ENCODE measurements at regions not wholly inside any gene's neighbourhood (a gene's known extent, or its start where the extent isn't known, plus 50 kb on each side); places are given as distances from the start of the nearest gene placed in this dataset.

- Histone ChIP-seq H2AFZ (ENCODE audit: control insufficient read depth, low read depth, low read length) (no peak overlapping the region), H4K20me1 (ENCODE audit: control insufficient read depth, insufficient read depth) (no peaks in the 10 kb centered on the region), H3K9me3 (replicated peaks; ENCODE audit: control insufficient read depth, insufficient read depth, low read length) (no peaks in the 10 kb centered on the region), H3K4me2 (ENCODE audit: control insufficient read depth, insufficient read depth) (no peak overlapping the region), H3K27ac (ENCODE audit: control insufficient read depth, insufficient read depth) (no peak overlapping the region), H3K4me1 (ENCODE audit: control insufficient read depth, insufficient read depth, low read length) (no peaks in the 10 kb centered on the region), H3K9ac (ENCODE audit: control insufficient read depth, insufficient read depth, low read length) (no peak overlapping the region), H3K27me3 (replicated peaks in 1 of 2; ENCODE audit: control insufficient read depth in 2 of 2, insufficient read depth in 2 of 2, low read length in 1 of 2) (peaks cover 0 to 3% of the 10 kb centered on the region in 2 experiments; a peak in 1 of 4 replicates), H3K4me3 (no peak overlapping the region), H3K36me3 (ENCODE audit: control insufficient read depth in 2 of 2, insufficient read depth in 2 of 2, low read length in 1 of 2) (no peaks in the 10 kb centered on the region), H3K79me2 (ENCODE audit: control insufficient read depth, insufficient read depth, low read length) (no peaks in the 10 kb centered on the region)
- SMC1A ChIA-PET (ENCODE audit: uncharacterized antibody, unreplicated experiment), result no interaction called here
- TF ChIP-seq RELB (IDR thresholded peaks at IDR 0.05; ENCODE audit: low read depth), result no peak
- TF ChIP-seq CHD4 (IDR thresholded peaks at IDR 0.05), result no peak
- TF ChIP-seq YBX1 (IDR thresholded peaks at IDR 0.05), result no peak
- TF ChIP-seq MLLT1 (IDR thresholded peaks at IDR 0.05), result no peak
- TF ChIP-seq NR2F1 (conservative IDR thresholded peaks at IDR 0.05), result no peak
- no peak for TF ChIP-seq KDM1A (IDR thresholded peaks at IDR 0.05; ENCODE audit: borderline replicate concordance)
- TF ChIP-seq ELK1 (IDR thresholded peaks at IDR 0.05; ENCODE audit: low read depth, low read length), result no peak
- no peak for TF ChIP-seq SRF (IDR thresholded peaks at IDR 0.05; ENCODE audit: low read depth in 2 of 2, low read length in 2 of 2)
- TF ChIP-seq STAT3 (IDR thresholded peaks at IDR 0.05; ENCODE audit: low read depth, low read length), result no peak
- no peak for TF ChIP-seq RFX5 (IDR thresholded peaks at IDR 0.05; ENCODE audit: low read depth, low read length)
- no peak for TF ChIP-seq SMAD5 (IDR thresholded peaks at IDR 0.05; ENCODE audit: low read depth)
- no peak for TF ChIP-seq SUPT20H (IDR thresholded peaks at IDR 0.05; ENCODE audit: borderline replicate concordance, control insufficient read depth, low read depth, low read length)
- no peak for TF ChIP-seq JUND (IDR thresholded peaks at IDR 0.05; ENCODE audit: low read depth, low read length)
- TF ChIP-seq ATF7 (IDR thresholded peaks at IDR 0.05; ENCODE audit: low read depth), result no peak
- TF ChIP-seq SREBF2 (IDR thresholded peaks at IDR 0.05; ENCODE audit: low read length), result no peak
- no peak for TF ChIP-seq POLR2AphosphoS2 (IDR thresholded peaks at IDR 0.05; ENCODE audit: low read depth, low read length)
- TF ChIP-seq, protein P1, sequence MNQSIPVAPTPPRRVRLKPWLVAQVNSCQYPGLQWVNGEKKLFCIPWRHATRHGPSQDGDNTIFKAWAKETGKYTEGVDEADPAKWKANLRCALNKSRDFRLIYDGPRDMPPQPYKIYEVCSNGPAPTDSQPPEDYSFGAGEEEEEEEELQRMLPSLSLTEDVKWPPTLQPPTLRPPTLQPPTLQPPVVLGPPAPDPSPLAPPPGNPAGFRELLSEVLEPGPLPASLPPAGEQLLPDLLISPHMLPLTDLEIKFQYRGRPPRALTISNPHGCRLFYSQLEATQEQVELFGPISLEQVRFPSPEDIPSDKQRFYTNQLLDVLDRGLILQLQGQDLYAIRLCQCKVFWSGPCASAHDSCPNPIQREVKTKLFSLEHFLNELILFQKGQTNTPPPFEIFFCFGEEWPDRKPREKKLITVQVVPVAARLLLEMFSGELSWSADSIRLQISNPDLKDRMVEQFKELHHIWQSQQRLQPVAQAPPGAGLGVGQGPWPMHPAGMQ (IDR thresholded peaks at IDR 0.05; ENCODE audit: borderline replicate concordance), result no peak
- CTCF ChIA-PET, result interaction anchor here (0.6 kb wide), 1 partner anchor 218 kb away, joined by 4 read pairs; no protein-coding TSS in a partner anchor
- POLR2A ChIA-PET, result no interaction called here
- RAD21 ChIA-PET (ENCODE audit: unreplicated experiment), result no interaction called here
- in situ Hi-C loops (cut with MboI), result no loop called here
- intact Hi-C loops (cut with micrococcal nuclease; ENCODE audit: unreplicated experiment), result no loop called here
- no TSS peak for BruUV-seq (replicated peaks)
- WGBS (ENCODE audit: insufficient coverage, insufficient replicate concordance, low lambda C conversion rate, missing lambda C conversion rate), result 68% methylated on average over 10 of the region's 10 CpGs
- DNase-seq (ENCODE audit: low read depth, low spot score), result no peak
- FAIRE-seq, result no peak
- ATAC-seq, result no peak
Observed at GRCh38 chr16:50448981-50449380, 80.2 kb upstream of the BRD7 start.
